Hepatic stellate cell (primary cell): ENCODE measurements at regions not wholly inside any gene's neighbourhood (a gene's known extent, or its start where the extent isn't known, plus 50 kb on each side); places are given as distances from the start of the nearest gene placed in this dataset.

Experiments used
- DNase-seq: peaks from one replicate; pipeline ENCODE4 v3.0.0; 2011; ENCODE audit warnings: low spot score

DNA sequence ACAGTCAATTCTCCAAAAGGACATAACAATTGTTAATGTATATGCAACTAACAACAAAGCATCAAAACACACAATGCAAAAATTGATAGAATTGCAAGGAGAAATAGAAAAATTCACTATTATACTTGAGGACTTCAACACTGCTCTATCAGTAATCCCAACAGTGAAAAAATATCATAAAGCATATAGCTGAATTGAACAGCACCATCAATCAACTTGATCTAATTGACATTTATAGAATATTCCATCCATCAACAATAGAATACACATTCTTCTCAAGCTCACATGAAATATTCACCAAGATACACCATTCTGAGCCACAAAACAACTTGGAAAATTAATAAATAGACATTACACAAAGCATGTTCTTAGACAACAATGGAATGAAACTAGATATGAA lies 60.1 kb upstream of the ASXL3 start:
- no peak for DNase-seq

DNA sequence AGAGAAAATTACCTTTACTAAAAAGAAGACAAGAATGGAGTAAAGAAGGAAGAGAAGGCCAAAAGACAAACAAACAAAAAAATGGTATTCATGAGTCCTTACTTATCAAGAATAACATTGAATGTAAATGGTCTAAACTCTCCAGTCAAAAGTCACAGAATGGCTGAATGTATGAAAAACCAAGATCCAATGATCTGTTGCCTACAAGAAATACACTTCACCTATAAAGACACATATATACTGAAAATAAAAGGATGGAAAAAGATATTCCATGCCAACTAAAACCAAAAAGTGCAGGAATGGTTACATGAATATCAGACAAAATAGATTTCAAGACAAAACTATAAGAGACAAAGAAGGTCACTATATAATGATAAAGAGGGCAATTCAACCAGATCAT lies 65.0 kb upstream of the ASXL3 start:
- no peak for DNase-seq

- DNase-seq: no peak
These were observed 66.5 kb upstream of the CCDC178 start for GRCh38 chr18:33507019-33507418.

DNA sequence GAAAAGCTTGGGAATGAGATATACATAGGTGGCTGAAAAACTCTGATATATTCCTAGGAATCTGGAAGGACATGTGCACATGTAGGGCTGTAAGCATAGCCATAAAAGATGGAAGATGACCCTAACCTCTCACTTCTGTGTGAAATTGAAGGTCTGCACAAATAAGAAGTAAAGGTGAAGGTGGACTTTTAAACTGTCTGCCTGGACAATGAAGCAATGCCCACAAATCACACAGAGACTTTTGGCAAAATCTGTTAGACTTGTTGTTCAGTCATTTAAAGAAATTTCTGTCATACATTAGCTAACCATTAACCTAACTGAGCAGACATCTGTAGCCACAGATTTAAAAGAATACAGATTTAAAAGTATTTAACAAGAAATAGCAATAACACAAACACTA lies 65.3 kb upstream of the CCDC178 start:
- no peak for DNase-seq

- no peak for DNase-seq
These were observed 64.8 kb upstream of the CCDC178 start for GRCh38 chr18:33505297-33505696.

GRCh38 chr18:33495278-33495677 lies 54.8 kb upstream of the CCDC178 start:
- peak; percentile 4 for DNase-seq
